PC-9 (cell line): ENCODE measurements at regions not wholly inside any gene's neighbourhood (a gene's known extent, or its start where the extent isn't known, plus 50 kb on each side); places are given as distances from the start of the nearest gene placed in this dataset.

Experiments used
- BruUV-seq: library from RNA; stranded (reverse); fragments of 400-500 nt; replicated peaks from 2 replicates; lab custom pipeline; 2021; lab: Mats Ljungman, UMichigan
- CTCF ChIA-PET: fragments of 300-600 bp; sonication (Branson Sonifier 250); formaldehyde crosslinking; loops from one replicate; lab custom pipeline; 2022; ENCODE audit warnings: antibody characterized with exemption; lab: Charles Lee
- POLR2A ChIA-PET: fragments of 300-600 bp; sonication (Branson Sonifier 250); formaldehyde crosslinking; loops from one replicate; lab custom pipeline; 2022; ENCODE audit warnings: antibody characterized with exemption; ENCODE audit not compliant: unreplicated experiment; lab: Charles Lee
- DNase-seq, 2 experiments: peaks; one replicate each; pipeline versions ENCODE4 v3.0.0 to v3.0.0-alpha.2; 2015 to 2022; ENCODE audit warnings: mixed read lengths in 1 of 2
- H2AFZ ChIP-seq: fragments of 200-600 bp; sonication (generic); 2 replicates; pipeline ENCODE4 v1.8.1; 2017; ENCODE audit warnings: antibody characterized with exemption
- H3F3A ChIP-seq: fragments of 200-600 bp; sonication (generic); 2 replicates; pipeline ENCODE4 v1.8.1; 2017; ENCODE audit warnings: antibody characterized with exemption, mild to moderate bottlenecking, low read depth; ENCODE audit not compliant: insufficient read depth
- H3K27ac ChIP-seq: fragments of 200-600 bp; sonication (generic); 2 replicates; pipeline ENCODE4 v1.6.1; 2016; ENCODE audit warnings: mixed run types
- H3K27me3 ChIP-seq: fragments of 200-600 bp; sonication (generic); 2 replicates; pipeline ENCODE4 v1.6.1; 2016; ENCODE audit warnings: low read depth, mixed run types; ENCODE audit not compliant: insufficient read depth
- H3K36me3 ChIP-seq: fragments of 200-600 bp; sonication (generic); 2 replicates; pipeline ENCODE4 v1.6.1; 2016; ENCODE audit warnings: low read depth, mixed run types
- H3K4me1 ChIP-seq: fragments of 200-600 bp; sonication (generic); replicated peaks from 2 replicates; pipeline ENCODE4 v1.6.1; 2016; ENCODE audit warnings: mixed run types; ENCODE audit not compliant: insufficient read depth
- H3K4me2 ChIP-seq: fragments of 200-600 bp; sonication (generic); 2 replicates; pipeline ENCODE4 v1.6.1; 2017; ENCODE audit warnings: mixed run types
- H3K4me3 ChIP-seq: fragments of 200-600 bp; sonication (generic); 2 replicates; pipeline ENCODE4 v1.6.1; 2016; ENCODE audit warnings: mixed run types
- H3K79me2 ChIP-seq: fragments of 200-600 bp; sonication (generic); 2 replicates; pipeline ENCODE4 v1.6.1; 2017; ENCODE audit warnings: low read depth, mixed run types
- H3K9me2 ChIP-seq: fragments of 200-600 bp; sonication (generic); 2 replicates; pipeline ENCODE4 v1.8.1; 2017; ENCODE audit warnings: mild to moderate bottlenecking; ENCODE audit not compliant: insufficient read depth
- H3K9me3 ChIP-seq: fragments of 200-600 bp; sonication (generic); 2 replicates; pipeline ENCODE4 v1.8.1; 2016; ENCODE audit warnings: low read depth; ENCODE audit not compliant: insufficient read depth
- H4K20me1 ChIP-seq: fragments of 200-600 bp; sonication (generic); 2 replicates; pipeline ENCODE4 v1.8.1; 2017; ENCODE audit not compliant: insufficient read depth
- EZH2 ChIP-seq: fragments of 200-600 bp; sonication (generic); IDR thresholded peaks from 2 replicates; pipeline ENCODE4 v1.8.0; 2017; ENCODE audit warnings: antibody characterized with exemption, low read depth
- intact Hi-C: fragments of 100-400 bp; cut with micrococcal nuclease; formaldehyde crosslinking; loops from one replicate; pipeline ENCODE4 v1.10.0; 2022; ENCODE audit not compliant: unreplicated experiment
- TF ChIP-seq, protein P1 (sequence below): fragments of 200-600 bp; sonication (generic); conservative IDR thresholded peaks from 2 replicates; pipeline ENCODE4 v1.6.1; 2017; ENCODE audit warnings: mixed run types, antibody characterized with exemption, mild to moderate bottlenecking, moderate library complexity

DNA sequence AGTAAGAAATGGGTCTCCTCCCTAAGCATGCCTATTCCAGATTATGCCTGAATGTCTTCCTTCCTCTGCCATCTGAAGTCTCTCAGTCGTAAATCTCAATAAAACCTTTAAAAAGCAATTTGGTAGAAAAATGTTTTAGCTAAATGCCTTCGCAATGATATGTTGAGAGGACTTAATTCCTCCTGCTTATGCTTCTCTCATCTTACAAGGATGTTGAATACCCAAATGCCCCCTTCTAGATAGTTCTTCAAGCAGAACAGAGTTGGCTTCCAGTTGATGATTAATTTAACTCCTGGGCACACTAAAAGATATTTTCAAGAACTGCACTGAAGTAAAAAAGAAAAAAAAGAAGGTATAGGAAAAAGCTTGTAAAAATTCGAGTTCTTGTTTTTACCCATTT is 275.0 kb upstream of the SPTLC3 start:
- H3K4me2 ChIP-seq, result no peak overlapping the region
- H3K4me3 ChIP-seq, result no peak overlapping the region
- H2AFZ ChIP-seq, result no peak overlapping the region
- H3K4me1 ChIP-seq, result no peaks in the 10 kb centered on the region
- no TSS peak for BruUV-seq
- no peak overlapping the region for H3K27ac ChIP-seq
- no peaks in the 10 kb centered on the region for H4K20me1 ChIP-seq
- H3K27me3 ChIP-seq, result no peaks in the 10 kb centered on the region
- no peaks in the 10 kb centered on the region for H3K79me2 ChIP-seq
- H3K9me3 ChIP-seq, result no peaks in the 10 kb centered on the region
- intact Hi-C loops, result no loop called here
- TF ChIP-seq, protein P1, sequence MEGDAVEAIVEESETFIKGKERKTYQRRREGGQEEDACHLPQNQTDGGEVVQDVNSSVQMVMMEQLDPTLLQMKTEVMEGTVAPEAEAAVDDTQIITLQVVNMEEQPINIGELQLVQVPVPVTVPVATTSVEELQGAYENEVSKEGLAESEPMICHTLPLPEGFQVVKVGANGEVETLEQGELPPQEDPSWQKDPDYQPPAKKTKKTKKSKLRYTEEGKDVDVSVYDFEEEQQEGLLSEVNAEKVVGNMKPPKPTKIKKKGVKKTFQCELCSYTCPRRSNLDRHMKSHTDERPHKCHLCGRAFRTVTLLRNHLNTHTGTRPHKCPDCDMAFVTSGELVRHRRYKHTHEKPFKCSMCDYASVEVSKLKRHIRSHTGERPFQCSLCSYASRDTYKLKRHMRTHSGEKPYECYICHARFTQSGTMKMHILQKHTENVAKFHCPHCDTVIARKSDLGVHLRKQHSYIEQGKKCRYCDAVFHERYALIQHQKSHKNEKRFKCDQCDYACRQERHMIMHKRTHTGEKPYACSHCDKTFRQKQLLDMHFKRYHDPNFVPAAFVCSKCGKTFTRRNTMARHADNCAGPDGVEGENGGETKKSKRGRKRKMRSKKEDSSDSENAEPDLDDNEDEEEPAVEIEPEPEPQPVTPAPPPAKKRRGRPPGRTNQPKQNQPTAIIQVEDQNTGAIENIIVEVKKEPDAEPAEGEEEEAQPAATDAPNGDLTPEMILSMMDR, result no peak
- no peak for TF ChIP-seq EZH2
- no peaks in the 10 kb centered on the region for H3F3A ChIP-seq
- no peak for DNase-seq
- CTCF ChIA-PET, result no interaction called here
- no peaks in the 10 kb centered on the region for H3K36me3 ChIP-seq
- POLR2A ChIA-PET, result no interaction called here
- H3K9me2 ChIP-seq, result no peaks in the 10 kb centered on the region

DNA sequence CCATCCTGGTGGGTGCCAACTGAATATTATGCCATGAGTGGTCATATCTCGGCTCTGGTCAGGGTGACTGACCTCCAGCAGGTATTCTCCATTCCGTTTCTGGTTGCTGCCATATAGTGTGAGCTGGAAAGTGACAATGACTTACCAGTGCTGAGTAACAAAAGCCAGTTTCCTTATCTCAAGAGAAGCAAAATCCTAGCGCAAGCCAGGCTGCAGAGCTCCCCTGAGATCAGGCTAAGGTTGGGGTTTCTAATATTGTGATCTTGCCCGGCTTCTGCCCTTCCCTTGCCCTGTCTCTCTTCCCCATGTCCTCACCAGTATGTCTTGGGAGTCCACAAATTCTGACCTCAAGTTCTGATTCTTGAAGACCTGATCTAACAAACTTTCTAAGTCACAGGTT is 271.3 kb upstream of the SPTLC3 start:
- POLR2A ChIA-PET, result no interaction called here
- Histone ChIP-seq H3K9me2 (no peaks in the 10 kb centered on the region), H3K4me2 (no peak overlapping the region), H3K27ac (no peak overlapping the region), H2AFZ (no peak overlapping the region), H3K79me2 (no peaks in the 10 kb centered on the region), H3K4me1 (no peaks in the 10 kb centered on the region), H3F3A (no peaks in the 10 kb centered on the region), H4K20me1 (no peaks in the 10 kb centered on the region), H3K36me3 (no peaks in the 10 kb centered on the region), H3K9me3 (no peaks in the 10 kb centered on the region), H3K4me3 (no peak overlapping the region), H3K27me3 (no peaks in the 10 kb centered on the region)
- intact Hi-C loops, result no loop called here
- CTCF ChIA-PET, result no interaction called here
- no TSS peak for BruUV-seq
- no peak for DNase-seq
- TF ChIP-seq, protein P1, result no peak
- TF ChIP-seq EZH2, result no peak

DNA sequence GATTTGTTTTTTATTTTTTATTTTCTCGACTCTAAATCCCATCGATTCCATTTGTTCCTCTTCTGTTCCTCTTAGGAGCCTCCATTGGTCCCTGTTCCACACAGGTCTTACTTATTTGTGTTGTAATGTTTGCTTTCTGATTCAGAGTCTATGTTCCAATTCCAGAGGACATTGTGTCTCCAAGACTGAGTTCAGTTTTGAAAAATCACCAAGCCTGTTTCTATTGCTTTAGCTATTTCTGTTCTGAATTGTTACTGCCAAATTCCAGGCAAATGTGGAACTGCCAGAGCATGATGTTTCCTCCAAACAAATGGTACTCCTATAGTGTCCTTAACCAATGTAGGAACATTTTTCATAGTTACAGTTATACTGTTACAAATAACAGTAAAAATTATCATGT is 270.9 kb upstream of the SPTLC3 start:
- no peaks in the 10 kb centered on the region for H3K27me3 ChIP-seq
- no peaks in the 10 kb centered on the region for H3F3A ChIP-seq
- no peaks in the 10 kb centered on the region for H3K9me2 ChIP-seq
- H3K27ac ChIP-seq, result no peak overlapping the region
- TF ChIP-seq EZH2, result no peak
- TF ChIP-seq, protein P1, result no peak
- H3K79me2 ChIP-seq, result no peaks in the 10 kb centered on the region
- no peak for DNase-seq
- H3K9me3 ChIP-seq, result no peaks in the 10 kb centered on the region
- no TSS peak for BruUV-seq
- ChIA-PET POLR2A (no interaction called here), CTCF (no interaction called here)
- H4K20me1 ChIP-seq, result no peaks in the 10 kb centered on the region
- H3K36me3 ChIP-seq, result no peaks in the 10 kb centered on the region
- no peaks in the 10 kb centered on the region for H3K4me1 ChIP-seq
- no peak overlapping the region for H3K4me3 ChIP-seq
- intact Hi-C loops, result no loop called here
- H2AFZ ChIP-seq, result no peak overlapping the region
- H3K4me2 ChIP-seq, result no peak overlapping the region
